GM12875 (cell line): ENCODE measurements at regions not wholly inside any gene's neighbourhood (a gene's known extent, or its start where the extent isn't known, plus 50 kb on each side); places are given as distances from the start of the nearest gene placed in this dataset.

Experiments
- H3K4me3 ChIP-seq: one replicate; pipeline ENCODE4 v1.5.1; 2011; ENCODE audit warnings: low read depth, low read length, control low read depth
- TF ChIP-seq, protein P1 (sequence below): IDR thresholded peaks from 2 replicates; pipeline ENCODE4 v1.5.1; 2011; ENCODE audit warnings: low read depth, mild to moderate bottlenecking, control low read depth, inconsistent platforms, low read length, moderate library complexity, borderline replicate concordance; ENCODE audit not compliant: insufficient read depth

DNA sequence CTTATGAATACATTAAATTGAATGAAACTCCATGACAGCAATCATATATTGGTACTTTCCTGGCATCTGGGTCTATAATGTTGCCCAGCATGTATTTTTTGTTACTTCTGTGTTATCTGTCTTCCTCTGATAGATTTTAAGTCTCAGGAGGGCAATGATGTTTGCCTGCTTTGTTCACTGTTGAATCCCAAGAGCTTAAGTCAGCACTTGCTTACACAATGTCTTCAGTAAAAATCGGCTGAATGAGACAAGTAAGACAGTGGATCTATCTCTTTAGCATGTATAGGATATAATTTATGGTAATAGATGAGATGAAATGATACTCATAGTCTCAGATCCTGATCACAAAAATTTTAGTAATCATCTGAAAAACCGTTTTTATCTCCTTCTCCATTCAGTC, 1034.9 kb upstream of the EPHA7 start:
- TF ChIP-seq, protein P1, sequence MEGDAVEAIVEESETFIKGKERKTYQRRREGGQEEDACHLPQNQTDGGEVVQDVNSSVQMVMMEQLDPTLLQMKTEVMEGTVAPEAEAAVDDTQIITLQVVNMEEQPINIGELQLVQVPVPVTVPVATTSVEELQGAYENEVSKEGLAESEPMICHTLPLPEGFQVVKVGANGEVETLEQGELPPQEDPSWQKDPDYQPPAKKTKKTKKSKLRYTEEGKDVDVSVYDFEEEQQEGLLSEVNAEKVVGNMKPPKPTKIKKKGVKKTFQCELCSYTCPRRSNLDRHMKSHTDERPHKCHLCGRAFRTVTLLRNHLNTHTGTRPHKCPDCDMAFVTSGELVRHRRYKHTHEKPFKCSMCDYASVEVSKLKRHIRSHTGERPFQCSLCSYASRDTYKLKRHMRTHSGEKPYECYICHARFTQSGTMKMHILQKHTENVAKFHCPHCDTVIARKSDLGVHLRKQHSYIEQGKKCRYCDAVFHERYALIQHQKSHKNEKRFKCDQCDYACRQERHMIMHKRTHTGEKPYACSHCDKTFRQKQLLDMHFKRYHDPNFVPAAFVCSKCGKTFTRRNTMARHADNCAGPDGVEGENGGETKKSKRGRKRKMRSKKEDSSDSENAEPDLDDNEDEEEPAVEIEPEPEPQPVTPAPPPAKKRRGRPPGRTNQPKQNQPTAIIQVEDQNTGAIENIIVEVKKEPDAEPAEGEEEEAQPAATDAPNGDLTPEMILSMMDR = no peak
- H3K4me3 ChIP-seq = no peak overlapping the region

DNA sequence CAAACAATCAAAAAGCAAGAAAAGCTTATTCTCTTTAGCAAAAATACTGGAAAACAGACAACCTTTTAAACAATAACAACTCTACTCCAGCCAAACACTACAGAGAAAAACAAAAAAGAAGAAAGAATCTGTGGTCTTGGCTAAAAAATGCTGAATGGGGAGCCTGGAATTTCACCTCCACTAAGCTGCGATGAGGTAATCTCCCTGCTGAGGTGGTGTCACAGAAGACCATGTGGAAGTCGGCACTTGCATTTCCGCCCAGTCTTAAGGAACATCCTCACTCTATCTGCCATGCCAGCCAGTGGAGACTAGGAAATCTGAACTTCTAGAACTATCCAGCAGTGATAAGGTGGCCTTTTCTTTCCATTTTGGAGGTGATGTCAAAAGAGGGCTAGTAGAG, 1026.8 kb upstream of the EPHA7 start:
- TF ChIP-seq, protein P1 = no peak
- no peak overlapping the region for H3K4me3 ChIP-seq

DNA sequence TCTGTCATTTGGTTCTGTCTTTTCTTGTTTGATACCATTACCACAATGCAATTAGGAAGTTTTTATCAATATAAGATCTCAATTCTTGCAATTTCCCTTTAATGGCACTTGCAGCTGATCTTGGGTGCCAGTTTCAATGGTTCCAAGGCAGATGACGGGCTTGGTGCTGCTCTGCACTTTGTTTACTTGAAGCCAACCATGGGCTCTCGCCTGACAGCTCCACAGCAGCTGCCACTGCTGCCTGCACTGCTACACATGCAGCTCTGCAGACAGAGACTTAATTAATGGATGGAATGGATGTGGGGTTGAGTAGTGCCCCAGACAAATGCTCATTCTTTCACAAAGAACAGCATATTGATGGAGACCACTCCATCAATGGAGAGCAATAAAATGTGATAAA, 1024.3 kb upstream of the EPHA7 start:
- no peak overlapping the region for H3K4me3 ChIP-seq
- TF ChIP-seq, protein P1 = no peak

DNA sequence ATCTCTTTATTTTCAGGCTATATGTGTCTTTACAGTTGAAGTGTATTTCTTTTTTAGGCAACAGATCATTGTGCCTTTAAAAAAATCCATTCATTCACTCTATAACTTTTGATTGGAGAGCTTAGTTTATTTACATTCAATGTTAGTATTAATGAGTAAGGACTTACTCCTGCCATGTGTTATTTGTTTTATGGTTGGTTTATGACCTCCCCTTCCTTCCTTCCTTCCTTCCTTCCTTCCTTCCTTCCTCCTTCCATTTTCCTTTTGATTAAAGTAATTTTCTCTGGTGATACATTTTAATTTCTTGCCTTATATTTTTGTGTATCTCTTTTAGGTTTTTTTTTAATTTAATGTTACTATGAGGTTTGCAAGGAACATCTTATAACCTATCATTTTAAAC, 1005.3 kb upstream of the EPHA7 start:
- TF ChIP-seq, protein P1 = no peak
- H3K4me3 ChIP-seq = no peak overlapping the region

DNA sequence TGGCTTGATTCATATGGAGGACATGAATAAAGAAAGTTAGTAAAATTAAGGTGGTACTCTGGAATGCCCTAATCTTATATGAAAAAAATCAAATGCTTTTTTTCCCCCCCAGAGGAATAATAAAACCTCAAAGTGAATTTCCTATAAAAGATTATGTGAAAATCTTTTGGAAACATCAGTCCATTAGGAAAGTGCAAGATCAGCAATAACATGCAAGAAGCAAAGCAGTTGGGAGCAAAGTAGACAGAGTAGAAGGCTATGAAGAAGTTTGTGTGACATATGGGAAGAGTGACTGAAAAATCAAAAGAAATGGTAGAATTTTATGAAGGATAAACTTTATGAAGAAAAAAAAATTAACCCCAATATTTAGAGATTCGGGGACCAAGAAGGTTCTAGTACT, 998.0 kb upstream of the EPHA7 start:
- TF ChIP-seq, protein P1 = no peak
- no peak overlapping the region for H3K4me3 ChIP-seq

DNA sequence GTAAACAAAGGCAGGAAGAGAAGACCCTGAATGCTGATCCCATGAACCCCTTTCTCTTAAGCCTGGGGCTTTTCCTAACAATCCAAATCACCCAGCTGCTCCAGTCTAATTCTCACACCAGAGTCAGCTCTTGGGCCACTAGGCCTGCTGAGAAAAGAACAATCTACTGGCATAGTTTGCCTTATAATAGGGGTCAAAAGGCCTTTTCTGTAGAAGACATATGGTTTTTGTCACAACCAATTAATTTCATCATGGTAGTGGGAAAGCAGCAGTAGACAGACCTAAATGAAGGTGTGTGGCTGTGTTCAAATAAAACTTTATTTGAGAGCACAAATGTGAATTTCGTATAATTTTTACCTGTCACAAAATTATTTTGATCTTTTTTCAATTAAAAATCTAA, 994.7 kb upstream of the EPHA7 start:
- TF ChIP-seq, protein P1 = no peak
- no peak overlapping the region for H3K4me3 ChIP-seq

DNA sequence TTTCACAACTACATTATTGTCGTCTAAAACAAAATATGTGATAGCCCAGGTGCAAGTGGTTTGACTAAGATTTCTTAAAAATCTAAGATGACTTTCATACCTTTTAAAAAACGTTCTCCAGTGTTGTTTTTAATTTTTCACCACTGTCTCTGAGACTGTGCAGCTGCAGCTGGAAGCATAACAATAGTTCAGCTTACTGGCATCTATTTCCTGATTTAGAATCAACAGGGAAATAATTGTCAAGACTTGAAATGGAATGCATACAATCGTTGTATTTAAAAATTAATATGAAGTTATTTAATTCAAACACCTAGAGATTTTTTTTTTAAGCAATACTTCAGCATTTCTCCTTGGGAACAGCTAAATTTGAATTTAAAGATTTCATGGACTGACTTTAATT, 982.0 kb upstream of the EPHA7 start:
- H3K4me3 ChIP-seq = no peak overlapping the region
- TF ChIP-seq, protein P1 = no peak
